LHCN-M2 (cell line): ENCODE measurements at regions not wholly inside any gene's neighbourhood (a gene's known extent, or its start where the extent isn't known, plus 50 kb on each side); places are given as distances from the start of the nearest gene placed in this dataset.
A peak's percentile ranks its signal among the peaks of the same experiment; 100 is the strongest.

Experiments
- DNase-seq: peaks from one replicate; pipeline ENCODE4 v3.0.0-alpha.2; 2012; ENCODE audit warnings: low read depth

GRCh38 chr5:107147589-107147988 lies 523.1 kb downstream of the EFNA5 start:
- DNase-seq: no peak

GRCh38 chr5:107146901-107147300 lies 523.8 kb downstream of the EFNA5 start:
- DNase-seq: no peak

- peak; percentile 49 for DNase-seq
Measured at GRCh38 chr5:107135391-107135790, 535.3 kb downstream of the EFNA5 start.

GRCh38 chr5:107134931-107135330 lies 535.8 kb downstream of the EFNA5 start:
- peak; percentile 26 for DNase-seq

GRCh38 chr5:107129051-107129450 lies 541.7 kb downstream of the EFNA5 start:
- DNase-seq: no peak

- DNase-seq: no peak
Measured at GRCh38 chr5:107127878-107128277, 542.9 kb downstream of the EFNA5 start.

GRCh38 chr5:107126341-107126740 lies 544.4 kb downstream of the EFNA5 start:
- DNase-seq: no peak

- DNase-seq: peak; percentile 66
Measured at GRCh38 chr5:107124376-107124775, 546.4 kb downstream of the EFNA5 start.

GRCh38 chr5:107123014-107123413 lies 547.7 kb downstream of the EFNA5 start:
- no peak for DNase-seq

- DNase-seq: no peak
Measured at GRCh38 chr5:107121793-107122519, 548.8 kb downstream of the EFNA5 start.

GRCh38 chr5:107119656-107120055 lies 551.1 kb downstream of the EFNA5 start:
- no peak for DNase-seq

GRCh38 chr5:107118184-107119019 lies 552.3 kb downstream of the EFNA5 start:
- no peak for DNase-seq

- DNase-seq: no peak
Measured at GRCh38 chr5:107112216-107112615, 558.5 kb downstream of the EFNA5 start.

- no peak for DNase-seq
Measured at GRCh38 chr5:107104040-107104995, 566.4 kb downstream of the EFNA5 start.

- no peak for DNase-seq
Measured at GRCh38 chr5:107103522-107103921, 567.2 kb downstream of the EFNA5 start.

GRCh38 chr5:107100121-107100520 lies 570.6 kb downstream of the EFNA5 start:
- no peak for DNase-seq

- no peak for DNase-seq
Measured at GRCh38 chr5:107099506-107099905, 571.2 kb downstream of the EFNA5 start.

- DNase-seq: peak; percentile 70
Measured at GRCh38 chr5:107092695-107093094, 578.0 kb downstream of the EFNA5 start.

GRCh38 chr5:107090506-107090905 lies 580.2 kb downstream of the EFNA5 start:
- peak; percentile 70 for DNase-seq

GRCh38 chr5:107088907-107089306 lies 581.8 kb downstream of the EFNA5 start:
- DNase-seq: peak; percentile 34

- DNase-seq: no peak
Measured at GRCh38 chr5:107085572-107085971, 585.2 kb downstream of the EFNA5 start.

GRCh38 chr5:107074996-107075395 lies 595.7 kb downstream of the EFNA5 start:
- peak; percentile 58 for DNase-seq
